ENCODE measurements at regions not wholly inside any gene's neighbourhood (a gene's known extent, or its start where the extent isn't known, plus 50 kb on each side); places are given as distances from the start of the nearest gene placed in this dataset.

DNA sequence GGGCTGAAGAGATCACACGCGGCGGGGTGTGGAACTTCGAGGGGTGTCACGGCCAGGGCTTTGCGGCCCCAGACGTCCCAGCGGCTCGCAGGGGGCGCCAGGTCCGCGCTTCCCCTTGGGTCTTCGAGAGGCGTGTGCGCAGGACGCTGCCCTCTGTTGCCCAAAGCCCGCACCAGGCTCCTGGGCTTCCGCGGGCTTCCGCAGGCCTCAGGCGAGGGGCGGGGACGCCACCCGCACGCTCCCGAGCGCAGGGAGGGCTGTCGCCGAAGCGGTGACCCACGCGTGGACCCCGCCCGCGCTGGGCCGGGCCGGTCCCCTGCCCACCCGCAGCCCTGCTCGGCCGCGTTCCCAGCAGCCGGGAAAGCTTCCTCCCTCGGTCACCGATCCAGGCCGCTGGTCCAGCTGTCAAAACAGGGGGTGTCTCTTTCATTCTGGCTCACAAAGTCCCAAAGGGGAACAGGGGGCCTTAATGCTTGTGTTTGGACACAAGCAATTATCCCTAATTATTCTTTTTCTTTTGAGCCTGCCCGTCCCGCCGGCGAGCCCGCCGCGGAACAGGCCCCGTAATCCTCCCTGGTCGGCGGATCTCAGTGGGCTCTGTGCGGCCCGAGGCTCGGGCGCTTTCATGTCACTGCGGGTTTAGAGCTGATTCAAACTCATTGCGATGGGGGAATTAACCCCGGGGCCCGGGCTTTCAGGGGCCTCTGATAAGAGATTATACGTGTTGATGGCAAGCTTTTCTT lies 60.6 kb downstream of the TMEM174 start:
- ChIA-PET RAD21 (ENCODE audit: unreplicated experiment) (no interaction called here), SMC1A (ENCODE audit: uncharacterized antibody, unreplicated experiment) (no interaction called here), POLR2A (no interaction called here), CTCF (no interaction called here)
- DNase-seq (ENCODE audit: low read depth, low spot score): no peak
- BruUV-seq (replicated peaks): no TSS peak
- no peak overlapping the region for H3K9ac ChIP-seq (ENCODE audit: control insufficient read depth, insufficient read depth, low read length)
- no peak overlapping the region for H3K27ac ChIP-seq (ENCODE audit: control insufficient read depth, insufficient read depth)
- TF ChIP-seq BACH1 (IDR thresholded peaks at IDR 0.05; ENCODE audit: borderline replicate concordance) (no peak), STAT1 (conservative IDR thresholded peaks at IDR 0.05) (no peak), RFX5 (IDR thresholded peaks at IDR 0.05; ENCODE audit: low read depth, low read length) (no peak), FOXK2 (IDR thresholded peaks at IDR 0.05) (no peak), CHD4 (IDR thresholded peaks at IDR 0.05) (no peak), SUZ12 (IDR thresholded peaks at IDR 0.05; ENCODE audit: unreplicated experiment) (peak; percentile 90), BMI1 (IDR thresholded peaks at IDR 0.05; ENCODE audit: borderline replicate concordance) (no peak)
- no peaks in the 10 kb centered on the region for H3K79me2 ChIP-seq (ENCODE audit: control insufficient read depth, insufficient read depth, low read length)
- H3K4me1 ChIP-seq (ENCODE audit: control insufficient read depth, insufficient read depth, low read length): no peaks in the 10 kb centered on the region
- H3K9me3 ChIP-seq (replicated peaks; ENCODE audit: control insufficient read depth, insufficient read depth, low read length): no peaks in the 10 kb centered on the region; the same call in 2 of the 3 replicates
- intact Hi-C loops (cut with micrococcal nuclease; ENCODE audit: unreplicated experiment): no loop called here
- WGBS (ENCODE audit: insufficient coverage, insufficient replicate concordance, low lambda C conversion rate, missing lambda C conversion rate): 7% methylated on average over 64 of the region's 64 CpGs
- no peaks in the 10 kb centered on the region for H4K20me1 ChIP-seq (ENCODE audit: control insufficient read depth, insufficient read depth)
- peaks cover 13 to 37% of the 10 kb centered on the region in 2 experiments for H3K27me3 ChIP-seq (replicated peaks in 1 of 2; ENCODE audit: control insufficient read depth in 2 of 2, insufficient read depth in 2 of 2, low read length in 1 of 2)
- no peaks in the 10 kb centered on the region for H3K36me3 ChIP-seq (ENCODE audit: control insufficient read depth in 2 of 2, insufficient read depth in 2 of 2, low read length in 1 of 2)
- FAIRE-seq: no peak
- ATAC-seq: no peak
- in situ Hi-C loops (cut with MboI): no loop called here
- H2AFZ ChIP-seq (ENCODE audit: control insufficient read depth, low read depth, low read length): no peak overlapping the region
- no peak overlapping the region for H3K4me3 ChIP-seq
- H3K4me2 ChIP-seq (ENCODE audit: control insufficient read depth, insufficient read depth): no peak overlapping the region

DNA sequence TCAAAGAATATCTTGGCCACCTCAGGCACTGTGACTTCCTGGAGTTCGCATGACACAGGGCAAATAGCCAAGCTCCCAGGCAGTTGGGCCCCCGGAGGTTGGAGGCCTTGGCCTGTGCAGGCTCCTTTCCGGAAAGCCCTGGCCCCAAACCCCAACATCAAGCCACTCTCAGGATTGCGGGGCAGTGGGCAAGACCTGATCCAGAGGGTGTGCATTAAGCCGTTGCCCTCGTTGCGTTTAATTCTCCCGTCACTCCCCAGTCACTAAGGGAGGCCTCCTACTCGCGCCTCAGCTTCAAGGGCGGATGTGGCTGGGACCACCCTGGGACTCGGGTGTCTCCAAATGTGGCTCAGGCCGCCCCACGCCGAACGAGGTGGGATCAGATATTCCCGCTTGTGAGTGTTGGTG lies 60.1 kb downstream of the TMEM174 start:
- Histone ChIP-seq H3K4me3 (no peak overlapping the region), H4K20me1 (ENCODE audit: control insufficient read depth, insufficient read depth) (no peaks in the 10 kb centered on the region), H3K27me3 (replicated peaks in 1 of 2; ENCODE audit: control insufficient read depth in 2 of 2, insufficient read depth in 2 of 2, low read length in 1 of 2) (peaks cover 13 to 37% of the 10 kb centered on the region in 2 experiments), H3K27ac (ENCODE audit: control insufficient read depth, insufficient read depth) (no peak overlapping the region), H3K36me3 (ENCODE audit: control insufficient read depth in 2 of 2, insufficient read depth in 2 of 2, low read length in 1 of 2) (no peaks in the 10 kb centered on the region), H3K4me2 (ENCODE audit: control insufficient read depth, insufficient read depth) (no peak overlapping the region), H3K4me1 (ENCODE audit: control insufficient read depth, insufficient read depth, low read length) (no peaks in the 10 kb centered on the region), H2AFZ (ENCODE audit: control insufficient read depth, low read depth, low read length) (no peak overlapping the region), H3K9ac (ENCODE audit: control insufficient read depth, insufficient read depth, low read length) (no peak overlapping the region), H3K9me3 (replicated peaks; ENCODE audit: control insufficient read depth, insufficient read depth, low read length) (no peaks in the 10 kb centered on the region; the same call in 2 of the 3 replicates), H3K79me2 (ENCODE audit: control insufficient read depth, insufficient read depth, low read length) (no peaks in the 10 kb centered on the region)
- FAIRE-seq (no peak), DNase-seq (ENCODE audit: low read depth, low spot score) (no peak), ATAC-seq (no peak)
- WGBS (ENCODE audit: insufficient coverage, insufficient replicate concordance, low lambda C conversion rate, missing lambda C conversion rate): 31% methylated on average over 17 of the region's 17 CpGs
- TF ChIP-seq ZNF622 (IDR thresholded peaks at IDR 0.05): no peak
- ChIA-PET POLR2A (no interaction called here), CTCF (no interaction called here), RAD21 (ENCODE audit: unreplicated experiment) (no interaction called here), SMC1A (ENCODE audit: uncharacterized antibody, unreplicated experiment) (no interaction called here)
- intact Hi-C loops (cut with micrococcal nuclease; ENCODE audit: unreplicated experiment): no loop called here
- no TSS peak for BruUV-seq (replicated peaks)
- in situ Hi-C loops (cut with MboI): no loop called here
